NOMO-1 treated with dmso at 0.1 percent for 144 hours (cell line): ENCODE measurements at regions not wholly inside any gene's neighbourhood (a gene's known extent, or its start where the extent isn't known, plus 50 kb on each side); places are given as distances from the start of the nearest gene placed in this dataset.
"Not testable (repeated sequence)": the region's sequence is repeated elsewhere in the genome, so short reads cannot be mapped to it uniquely, and the experiment has no call there.

Experiments
- DNase-seq: peaks from one replicate; lab custom pipeline; 2025; ENCODE audit not compliant: unreplicated experiment; lab: John Stamatoyannopoulos, UW

GRCh38 chr4:126614356-126614855 is 1018.4 kb upstream of the INTU start:
- no peak for DNase-seq

GRCh38 chr4:126616795-126617194 is 1016.0 kb upstream of the INTU start:
- DNase-seq, result no peak

- DNase-seq, result no peak
These were observed 1005.5 kb upstream of the INTU start for GRCh38 chr4:126627255-126627654.

GRCh38 chr4:126628933-126629332 is 1003.8 kb upstream of the INTU start:
- no peak for DNase-seq

- no peak for DNase-seq
These were observed 1002.5 kb upstream of the INTU start for GRCh38 chr4:126630230-126630629.

GRCh38 chr4:126633306-126633705 is 999.5 kb upstream of the INTU start:
- DNase-seq, result no peak

- DNase-seq, result no peak
These were observed 995.1 kb upstream of the INTU start for GRCh38 chr4:126637706-126638105.

- DNase-seq, result no peak
These were observed 985.4 kb upstream of the INTU start for GRCh38 chr4:126647320-126647719.

- no peak for DNase-seq
These were observed 984.9 kb upstream of the INTU start for GRCh38 chr4:126647756-126648397.

- DNase-seq, result no peak
These were observed 974.3 kb upstream of the INTU start for GRCh38 chr4:126658411-126658810.

- no peak for DNase-seq
These were observed 971.6 kb upstream of the INTU start for GRCh38 chr4:126661194-126661593.

GRCh38 chr4:126664839-126665238 is 967.9 kb upstream of the INTU start:
- DNase-seq, result no peak

- not testable (repeated sequence) for DNase-seq
These were observed 962.7 kb upstream of the INTU start for GRCh38 chr4:126670038-126670437.

GRCh38 chr4:126678618-126679017 is 954.1 kb upstream of the INTU start:
- no peak for DNase-seq

- DNase-seq, result no peak
These were observed 953.5 kb upstream of the INTU start for GRCh38 chr4:126679303-126679702.

GRCh38 chr4:126682250-126682649 is 950.5 kb upstream of the INTU start:
- no peak for DNase-seq

- no peak for DNase-seq
These were observed 946.3 kb upstream of the INTU start for GRCh38 chr4:126686491-126686890.

- no peak for DNase-seq
These were observed 945.0 kb upstream of the INTU start for GRCh38 chr4:126687655-126688358.

GRCh38 chr4:126691797-126692196 is 941.0 kb upstream of the INTU start:
- no peak for DNase-seq

GRCh38 chr4:126697748-126698147 is 935.0 kb upstream of the INTU start:
- no peak for DNase-seq

- DNase-seq, result no peak
These were observed 934.5 kb upstream of the INTU start for GRCh38 chr4:126698224-126698623.

GRCh38 chr4:126701756-126702155 is 931.0 kb upstream of the INTU start:
- no peak for DNase-seq

- no peak for DNase-seq
These were observed 930.0 kb upstream of the INTU start for GRCh38 chr4:126702747-126703146.
